PFSK-1 (cell line): ENCODE measurements at regions not wholly inside any gene's neighbourhood (a gene's known extent, or its start where the extent isn't known, plus 50 kb on each side); places are given as distances from the start of the nearest gene placed in this dataset.

Source experiments
- FOXP2 ChIP-seq: optimal IDR thresholded peaks from 2 replicates; pipeline ENCODE3; 2011; ENCODE audit warnings: borderline replicate concordance, control low read depth, inconsistent platforms; ENCODE audit not compliant: insufficient read depth; ENCODE audit errors: extremely low read length, extremely low read depth
- POLR2AphosphoS5 ChIP-seq: IDR thresholded peaks from 2 replicates; pipeline ENCODE4 v1.6.1; 2012; ENCODE audit warnings: low read depth, mild to moderate bottlenecking, control low read depth, low read length, moderate library complexity
- TF ChIP-seq, protein P1 (sequence below), 2 experiments: IDR thresholded peaks; 2 replicates each; pipeline versions ENCODE4 v1.6.1 to v1.8.0; 2011 to 2012; ENCODE audit warnings: low read depth in 2 of 2, low read length in 2 of 2, control low read depth in 1 of 2, inconsistent platforms in 1 of 2, mild to moderate bottlenecking in 1 of 2, moderate library complexity in 1 of 2; ENCODE audit not compliant: insufficient read depth in 1 of 2

- TF ChIP-seq POLR2AphosphoS5 (no peak), FOXP2 (no peak)
- TF ChIP-seq, protein P1, sequence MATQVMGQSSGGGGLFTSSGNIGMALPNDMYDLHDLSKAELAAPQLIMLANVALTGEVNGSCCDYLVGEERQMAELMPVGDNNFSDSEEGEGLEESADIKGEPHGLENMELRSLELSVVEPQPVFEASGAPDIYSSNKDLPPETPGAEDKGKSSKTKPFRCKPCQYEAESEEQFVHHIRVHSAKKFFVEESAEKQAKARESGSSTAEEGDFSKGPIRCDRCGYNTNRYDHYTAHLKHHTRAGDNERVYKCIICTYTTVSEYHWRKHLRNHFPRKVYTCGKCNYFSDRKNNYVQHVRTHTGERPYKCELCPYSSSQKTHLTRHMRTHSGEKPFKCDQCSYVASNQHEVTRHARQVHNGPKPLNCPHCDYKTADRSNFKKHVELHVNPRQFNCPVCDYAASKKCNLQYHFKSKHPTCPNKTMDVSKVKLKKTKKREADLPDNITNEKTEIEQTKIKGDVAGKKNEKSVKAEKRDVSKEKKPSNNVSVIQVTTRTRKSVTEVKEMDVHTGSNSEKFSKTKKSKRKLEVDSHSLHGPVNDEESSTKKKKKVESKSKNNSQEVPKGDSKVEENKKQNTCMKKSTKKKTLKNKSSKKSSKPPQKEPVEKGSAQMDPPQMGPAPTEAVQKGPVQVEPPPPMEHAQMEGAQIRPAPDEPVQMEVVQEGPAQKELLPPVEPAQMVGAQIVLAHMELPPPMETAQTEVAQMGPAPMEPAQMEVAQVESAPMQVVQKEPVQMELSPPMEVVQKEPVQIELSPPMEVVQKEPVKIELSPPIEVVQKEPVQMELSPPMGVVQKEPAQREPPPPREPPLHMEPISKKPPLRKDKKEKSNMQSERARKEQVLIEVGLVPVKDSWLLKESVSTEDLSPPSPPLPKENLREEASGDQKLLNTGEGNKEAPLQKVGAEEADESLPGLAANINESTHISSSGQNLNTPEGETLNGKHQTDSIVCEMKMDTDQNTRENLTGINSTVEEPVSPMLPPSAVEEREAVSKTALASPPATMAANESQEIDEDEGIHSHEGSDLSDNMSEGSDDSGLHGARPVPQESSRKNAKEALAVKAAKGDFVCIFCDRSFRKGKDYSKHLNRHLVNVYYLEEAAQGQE (IDR thresholded peaks at IDR 0.05; ENCODE audit: insufficient read depth in 1 of 2, low read depth in 2 of 2, low read length in 2 of 2): no peak
Observed at GRCh38 chr3:43838009-43838758, 147.4 kb downstream of the ABHD5 start.
